CD4-positive, alpha-beta T cell treated with Interferon alpha-2 for 1 hour (primary cell): ENCODE measurements at regions not wholly inside any gene's neighbourhood (a gene's known extent, or its start where the extent isn't known, plus 50 kb on each side); places are given as distances from the start of the nearest gene placed in this dataset.
A peak's percentile ranks its signal among the peaks of the same experiment; 100 is the strongest.
"Not testable (repeated sequence)": the region's sequence is repeated elsewhere in the genome, so short reads cannot be mapped to it uniquely, and the experiment has no call there.

ENCODE experiments used
- DNase-seq, 2 donors: peaks; one replicate each; pipeline ENCODE4 v3.0.0-alpha.2; 2020 to 2022

DNA sequence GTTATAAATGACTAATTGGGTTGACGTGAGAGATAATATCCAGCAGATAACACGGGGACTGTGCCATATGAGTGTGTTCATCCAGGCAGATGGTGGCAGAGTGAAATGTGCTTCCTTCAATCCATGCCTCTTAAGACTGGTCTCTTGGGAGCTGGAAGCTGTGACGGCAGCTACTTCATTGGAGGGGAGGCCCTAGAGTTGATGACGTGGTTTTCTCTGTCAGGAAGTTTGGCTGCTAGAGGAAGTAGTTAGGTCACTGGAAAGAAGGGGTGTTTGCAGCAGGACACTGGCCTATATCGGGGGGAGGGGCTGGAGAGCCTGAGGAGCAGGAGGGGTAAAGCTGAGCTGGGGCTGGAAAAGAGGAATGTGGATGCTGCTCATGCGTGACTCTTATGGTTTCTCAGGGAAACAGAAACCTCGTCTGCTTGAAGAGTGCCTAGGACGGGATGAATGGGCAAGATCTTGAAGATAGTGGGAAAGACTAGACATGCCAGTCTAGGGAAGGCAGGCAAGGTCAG is 3051.6 kb downstream of the RPIA start:
- DNase-seq: not testable (repeated sequence)

DNA sequence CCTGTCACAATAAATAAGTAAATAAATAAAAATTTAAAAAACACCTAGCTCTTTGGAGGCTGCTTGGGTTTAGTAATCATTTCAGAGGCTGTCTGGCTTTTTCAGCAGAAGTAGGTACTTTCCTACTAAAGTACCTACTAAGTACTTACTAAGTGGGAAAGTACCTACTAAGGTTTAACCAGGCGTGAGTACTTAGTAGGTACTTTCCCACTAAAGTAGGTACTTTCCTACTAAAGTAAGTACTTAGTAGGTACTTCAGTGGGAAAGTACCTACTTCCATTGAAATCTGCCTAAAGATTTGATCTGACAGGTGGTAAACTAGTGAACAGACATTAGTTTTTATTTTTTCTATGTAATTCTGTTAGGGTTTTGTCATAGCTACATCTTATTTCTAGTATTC is 3052.4 kb downstream of the RPIA start:
- not testable (repeated sequence) for DNase-seq

GRCh38 chr2:91744700-91745141 is 3053.2 kb downstream of the RPIA start:
- DNase-seq: not testable (repeated sequence)

- DNase-seq: peak in 1 of 2 donors; percentile 2
Measured at GRCh38 chr2:91748902-91749301, 3057.4 kb downstream of the RPIA start.

DNA sequence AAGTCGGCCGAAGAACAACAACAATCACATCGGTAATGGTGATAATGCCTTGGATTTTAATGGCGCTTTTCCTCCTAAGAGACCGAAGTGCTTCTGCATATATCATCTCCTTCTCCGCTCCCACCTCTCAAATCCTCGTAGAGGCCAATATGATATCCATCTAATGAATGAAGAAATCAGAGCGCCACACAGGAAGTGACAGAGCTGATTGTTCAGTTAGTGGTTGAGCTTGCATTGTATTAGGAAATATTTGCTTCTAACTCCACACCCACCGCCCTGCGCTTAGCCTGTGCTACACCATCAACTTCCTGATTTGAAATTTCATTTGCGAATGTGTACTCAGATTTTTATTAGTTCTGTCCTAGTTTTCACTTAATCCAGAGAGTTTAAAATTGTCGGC is 3058.2 kb downstream of the RPIA start:
- not testable (repeated sequence) for DNase-seq

- DNase-seq: not testable (repeated sequence)
Measured at GRCh38 chr2:91759361-91759941, 3068.0 kb downstream of the RPIA start.

- not testable (repeated sequence) for DNase-seq
Measured at GRCh38 chr2:91760672-91761071, 3069.2 kb downstream of the RPIA start.

DNA sequence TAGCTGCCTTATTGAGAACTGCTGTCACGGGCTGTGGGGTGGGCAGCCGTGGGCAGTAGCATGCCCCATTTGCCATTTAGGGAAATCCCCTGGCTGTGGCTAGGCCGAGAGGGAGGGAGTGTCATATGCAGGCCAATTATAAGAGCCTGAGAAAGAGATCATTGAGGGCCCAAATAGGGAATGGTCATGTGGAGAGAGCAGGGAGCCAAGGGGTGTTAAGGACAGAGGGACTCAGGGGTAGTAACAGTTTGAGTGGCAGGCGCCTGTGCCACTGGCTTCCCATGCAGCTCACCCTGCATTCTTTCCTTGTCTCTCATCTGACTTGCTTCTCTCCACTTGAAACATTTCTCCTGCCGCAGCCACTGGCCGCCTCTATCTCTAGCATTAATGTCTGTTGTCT is 3070.8 kb downstream of the RPIA start:
- DNase-seq: not testable (repeated sequence)

GRCh38 chr2:91763710-91764109 is 3072.2 kb downstream of the RPIA start:
- DNase-seq: not testable (repeated sequence)

GRCh38 chr2:91764581-91765002 is 3073.1 kb downstream of the RPIA start:
- DNase-seq: not testable (repeated sequence)

DNA sequence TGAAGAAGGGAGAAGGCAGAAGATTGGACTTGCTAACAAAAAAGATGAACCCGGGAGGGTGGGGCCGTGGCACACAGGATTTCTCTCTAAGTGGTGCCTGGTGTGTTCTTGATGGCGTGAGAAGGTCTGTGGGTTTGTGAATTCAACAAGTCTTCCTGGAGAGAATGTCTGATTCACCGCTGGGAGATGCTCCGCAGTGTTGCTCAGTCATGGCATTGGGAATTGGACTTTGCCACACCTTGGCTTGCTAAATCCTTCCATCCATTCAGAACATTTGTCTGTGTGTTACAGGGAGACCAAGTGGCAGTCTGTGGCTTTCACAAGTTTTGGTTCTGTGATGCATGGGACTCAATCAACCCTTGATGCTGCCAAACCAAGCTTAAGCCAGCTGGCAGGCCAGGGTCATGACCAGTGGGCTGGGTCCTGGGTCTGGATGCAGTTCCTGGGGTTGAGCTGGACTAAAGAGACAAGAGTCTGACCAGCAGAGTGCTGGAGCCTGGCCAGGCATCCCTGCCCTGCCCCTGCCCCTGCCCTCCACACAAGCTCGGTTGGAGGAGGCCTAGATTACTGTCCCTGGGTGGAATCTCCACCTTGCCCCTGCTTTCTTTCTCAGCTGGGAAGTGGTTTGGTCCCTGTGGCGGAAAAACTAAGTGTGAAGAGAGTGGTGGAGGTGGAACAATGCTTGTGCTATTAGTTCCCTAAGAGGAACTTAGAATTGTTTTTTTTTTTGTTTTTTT is 3073.7 kb downstream of the RPIA start:
- DNase-seq: not testable (repeated sequence)

- peak in 1 of 2 donors; percentile 57 for DNase-seq
Measured at GRCh38 chr2:91766349-91767048, 3075.0 kb downstream of the RPIA start.

DNA sequence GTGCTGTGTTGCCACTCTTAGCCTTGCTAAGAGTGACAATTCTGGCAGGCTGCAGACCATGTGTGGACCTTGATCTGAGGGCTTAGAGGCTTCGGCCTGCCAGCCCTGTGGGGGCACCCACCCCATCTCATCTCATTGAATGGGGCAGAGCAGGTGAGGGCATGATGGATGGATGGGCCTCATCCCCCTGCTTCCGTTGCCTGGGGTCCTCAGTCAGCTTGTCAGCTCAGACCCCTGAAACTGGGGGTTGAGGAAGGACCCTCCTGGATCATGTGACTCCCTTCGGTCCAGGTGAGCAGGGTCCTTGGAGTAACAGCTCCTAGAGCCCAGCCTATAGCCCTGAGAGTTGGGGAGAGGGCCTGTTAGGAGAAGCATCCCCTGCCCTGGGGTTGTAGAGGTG is 3076.8 kb downstream of the RPIA start:
- not testable (repeated sequence) for DNase-seq

- DNase-seq: not testable (repeated sequence)
Measured at GRCh38 chr2:91768997-91769396, 3077.5 kb downstream of the RPIA start.

GRCh38 chr2:91770046-91770575 is 3078.6 kb downstream of the RPIA start:
- DNase-seq: not testable (repeated sequence)

GRCh38 chr2:91771604-91772003 is 3080.1 kb downstream of the RPIA start:
- DNase-seq: not testable (repeated sequence)

- DNase-seq: peak in 1 of 2 donors; percentile 40
Measured at GRCh38 chr2:91772240-91772937, 3080.9 kb downstream of the RPIA start.

GRCh38 chr2:91773810-91774209 is 3082.3 kb downstream of the RPIA start:
- DNase-seq: not testable (repeated sequence)

DNA sequence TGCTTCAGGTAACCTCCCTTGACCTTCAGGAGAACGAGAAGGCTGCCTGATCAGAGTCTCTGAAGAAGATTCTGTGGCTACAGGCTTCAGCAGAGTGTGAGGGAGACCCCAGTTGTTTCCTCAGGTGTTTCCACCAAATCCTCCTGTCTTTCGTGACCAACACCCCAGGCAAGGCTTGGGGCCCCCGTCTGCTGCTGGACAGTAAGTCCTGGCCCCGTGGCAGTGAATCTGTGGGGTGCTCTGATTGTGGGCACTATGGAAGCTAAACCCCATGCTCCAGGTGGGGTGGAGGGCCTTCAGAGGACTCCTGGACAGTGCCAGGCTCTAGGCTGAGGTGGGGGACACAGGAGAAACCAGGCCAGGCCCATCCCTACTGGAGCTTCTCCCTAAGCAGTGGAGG is 3083.7 kb downstream of the RPIA start:
- DNase-seq: not testable (repeated sequence)

DNA sequence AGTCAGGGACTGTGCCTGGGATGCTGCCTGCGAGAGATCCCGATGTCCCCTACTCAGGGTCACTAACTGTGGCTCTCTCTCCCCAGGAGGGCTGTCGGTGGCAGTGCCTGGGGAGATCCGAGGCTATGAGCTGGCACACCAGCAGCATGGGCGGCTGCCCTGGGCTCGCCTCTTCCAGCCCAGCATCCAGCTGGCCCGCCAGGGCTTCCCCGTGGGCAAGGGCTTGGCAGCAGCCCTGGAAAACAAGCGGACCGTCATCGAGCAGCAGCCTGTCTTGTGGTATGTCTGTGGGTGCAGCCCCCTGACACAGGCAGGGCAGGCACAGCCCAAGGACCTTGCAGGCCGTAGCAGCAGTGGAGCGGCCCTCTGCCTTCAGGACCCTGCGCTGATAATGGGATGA is 3088.9 kb downstream of the RPIA start:
- DNase-seq: not testable (repeated sequence)

- not testable (repeated sequence) for DNase-seq
Measured at GRCh38 chr2:91809391-91809790, 3061.8 kb upstream of the TEKT4 start.
